ENCODE measurements at regions not wholly inside any gene's neighbourhood (a gene's known extent, or its start where the extent isn't known, plus 50 kb on each side); places are given as distances from the start of the nearest gene placed in this dataset.

GRCh38 chr13:105105471-105105870 is 1430.0 kb downstream of the EFNB2 start:
- Histone ChIP-seq H3K27ac (ENCODE audit: low read length) (no peak overlapping the region), H3K27me3 (ENCODE audit: insufficient read depth, low read length, poor library complexity) (no peaks in the 10 kb centered on the region), H3K4me2 (ENCODE audit: insufficient read depth, low read length) (no peak overlapping the region), H3K79me2 (ENCODE audit: insufficient read depth, low read length) (no peaks in the 10 kb centered on the region), H3K9ac (ENCODE audit: low read depth, low read length) (no peak overlapping the region), H4K20me1 (ENCODE audit: insufficient read depth, low read length) (no peaks in the 10 kb centered on the region), H2AFZ (ENCODE audit: low read depth, low read length) (no peak overlapping the region), H3K9me3 (ENCODE audit: insufficient read depth, low read length, severe bottlenecking) (no peaks in the 10 kb centered on the region), H3K36me3 (ENCODE audit: insufficient read depth, low read length) (no peaks in the 10 kb centered on the region), H3K4me1 (ENCODE audit: insufficient read depth, low read length) (no peaks in the 10 kb centered on the region), H3K4me3 (ENCODE audit: low read depth in 1 of 2, low read length in 2 of 2) (no peak overlapping the region)
- TF ChIP-seq CTCF (IDR thresholded peaks at IDR 0.05; ENCODE audit: borderline replicate concordance, extremely low read depth, low read length, poor library complexity, severe bottlenecking) (no peak), EZH2 (IDR thresholded peaks at IDR 0.05; ENCODE audit: borderline replicate concordance, low read depth, low read length, severe bottlenecking) (no peak)
- DNase-seq (no peak), ATAC-seq (ENCODE audit: insufficient read depth, low read depth) (no peak)

- Histone ChIP-seq H3K27me3 (ENCODE audit: insufficient read depth, low read length, poor library complexity) (no peaks in the 10 kb centered on the region), H3K9ac (ENCODE audit: low read depth, low read length) (no peak overlapping the region), H3K4me1 (ENCODE audit: insufficient read depth, low read length) (peaks cover 35% of the 10 kb centered on the region), H3K27ac (ENCODE audit: low read length) (peak overlapping the region; percentile 71; the same call in 1 of the 2 replicates), H3K36me3 (ENCODE audit: insufficient read depth, low read length) (no peaks in the 10 kb centered on the region), H2AFZ (ENCODE audit: low read depth, low read length) (0 out of 2 replicates have a peak overlapping the region, but pooled peaks have one; percentile 2), H3K4me2 (ENCODE audit: insufficient read depth, low read length) (peak overlapping the region; percentile 50), H3K4me3 (ENCODE audit: low read depth in 1 of 2, low read length in 2 of 2) (no peak overlapping the region), H3K79me2 (ENCODE audit: insufficient read depth, low read length) (no peaks in the 10 kb centered on the region), H3K9me3 (ENCODE audit: insufficient read depth, low read length, severe bottlenecking) (no peaks in the 10 kb centered on the region), H4K20me1 (ENCODE audit: insufficient read depth, low read length) (no peaks in the 10 kb centered on the region)
- ATAC-seq (ENCODE audit: insufficient read depth, low read depth) (no peak), DNase-seq (no peak)
- TF ChIP-seq CTCF (IDR thresholded peaks at IDR 0.05; ENCODE audit: borderline replicate concordance, extremely low read depth, low read length, poor library complexity, severe bottlenecking) (no peak), EZH2 (IDR thresholded peaks at IDR 0.05; ENCODE audit: borderline replicate concordance, low read depth, low read length, severe bottlenecking) (no peak)
Observed at GRCh38 chr13:105097521-105097920, 1437.9 kb downstream of the EFNB2 start.

GRCh38 chr13:105089858-105090643 is 1445.4 kb downstream of the EFNB2 start:
- no peak overlapping the region for H3K4me3 ChIP-seq (ENCODE audit: low read depth in 1 of 2, low read length in 2 of 2)
- no peak overlapping the region for H3K4me2 ChIP-seq (ENCODE audit: insufficient read depth, low read length)
- no peak overlapping the region for H3K9ac ChIP-seq (ENCODE audit: low read depth, low read length)
- DNase-seq (no peak), ATAC-seq (ENCODE audit: insufficient read depth, low read depth) (no peak)
- no peak overlapping the region for H3K27ac ChIP-seq (ENCODE audit: low read length)
- peaks cover 3% of the 10 kb centered on the region; the same call in 1 of the 2 replicates for H3K4me1 ChIP-seq (ENCODE audit: insufficient read depth, low read length)
- H2AFZ ChIP-seq (ENCODE audit: low read depth, low read length) = no peak overlapping the region
- no peaks in the 10 kb centered on the region for H3K36me3 ChIP-seq (ENCODE audit: insufficient read depth, low read length)
- H4K20me1 ChIP-seq (ENCODE audit: insufficient read depth, low read length) = no peaks in the 10 kb centered on the region
- no peaks in the 10 kb centered on the region for H3K9me3 ChIP-seq (ENCODE audit: insufficient read depth, low read length, severe bottlenecking)
- TF ChIP-seq EZH2 (IDR thresholded peaks at IDR 0.05; ENCODE audit: borderline replicate concordance, low read depth, low read length, severe bottlenecking) = no peak
- TF ChIP-seq CTCF (IDR thresholded peaks at IDR 0.05; ENCODE audit: borderline replicate concordance, extremely low read depth, low read length, poor library complexity, severe bottlenecking) = no peak
- no peaks in the 10 kb centered on the region for H3K27me3 ChIP-seq (ENCODE audit: insufficient read depth, low read length, poor library complexity)
- H3K79me2 ChIP-seq (ENCODE audit: insufficient read depth, low read length) = no peaks in the 10 kb centered on the region
